ENCODE measurements at regions not wholly inside any gene's neighbourhood (a gene's known extent, or its start where the extent isn't known, plus 50 kb on each side); places are given as distances from the start of the nearest gene placed in this dataset.

DNA sequence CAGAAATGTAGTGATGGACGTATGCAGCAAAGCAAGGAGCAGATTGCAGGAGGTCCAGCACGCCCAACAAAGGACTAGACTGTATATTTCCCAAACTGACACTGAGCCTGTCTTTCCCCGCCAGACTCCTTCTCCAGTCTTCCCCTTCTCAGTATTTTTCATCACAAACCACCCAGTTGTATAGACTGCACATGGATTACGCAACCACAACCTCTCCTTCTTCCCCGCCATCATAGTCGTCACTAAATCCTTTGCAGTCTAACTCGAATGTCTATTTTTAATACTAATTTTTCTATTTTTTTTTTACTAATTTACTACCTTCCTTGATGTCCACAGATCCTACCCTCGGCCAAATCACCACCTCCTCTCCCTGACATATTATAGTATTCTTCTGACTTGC, 105.4 kb downstream of the MTNR1A start:
- TF ChIP-seq, protein P1, sequence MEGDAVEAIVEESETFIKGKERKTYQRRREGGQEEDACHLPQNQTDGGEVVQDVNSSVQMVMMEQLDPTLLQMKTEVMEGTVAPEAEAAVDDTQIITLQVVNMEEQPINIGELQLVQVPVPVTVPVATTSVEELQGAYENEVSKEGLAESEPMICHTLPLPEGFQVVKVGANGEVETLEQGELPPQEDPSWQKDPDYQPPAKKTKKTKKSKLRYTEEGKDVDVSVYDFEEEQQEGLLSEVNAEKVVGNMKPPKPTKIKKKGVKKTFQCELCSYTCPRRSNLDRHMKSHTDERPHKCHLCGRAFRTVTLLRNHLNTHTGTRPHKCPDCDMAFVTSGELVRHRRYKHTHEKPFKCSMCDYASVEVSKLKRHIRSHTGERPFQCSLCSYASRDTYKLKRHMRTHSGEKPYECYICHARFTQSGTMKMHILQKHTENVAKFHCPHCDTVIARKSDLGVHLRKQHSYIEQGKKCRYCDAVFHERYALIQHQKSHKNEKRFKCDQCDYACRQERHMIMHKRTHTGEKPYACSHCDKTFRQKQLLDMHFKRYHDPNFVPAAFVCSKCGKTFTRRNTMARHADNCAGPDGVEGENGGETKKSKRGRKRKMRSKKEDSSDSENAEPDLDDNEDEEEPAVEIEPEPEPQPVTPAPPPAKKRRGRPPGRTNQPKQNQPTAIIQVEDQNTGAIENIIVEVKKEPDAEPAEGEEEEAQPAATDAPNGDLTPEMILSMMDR (conservative IDR thresholded peaks at IDR 0.05; ENCODE audit: low read depth, low read length) = no peak

DNA sequence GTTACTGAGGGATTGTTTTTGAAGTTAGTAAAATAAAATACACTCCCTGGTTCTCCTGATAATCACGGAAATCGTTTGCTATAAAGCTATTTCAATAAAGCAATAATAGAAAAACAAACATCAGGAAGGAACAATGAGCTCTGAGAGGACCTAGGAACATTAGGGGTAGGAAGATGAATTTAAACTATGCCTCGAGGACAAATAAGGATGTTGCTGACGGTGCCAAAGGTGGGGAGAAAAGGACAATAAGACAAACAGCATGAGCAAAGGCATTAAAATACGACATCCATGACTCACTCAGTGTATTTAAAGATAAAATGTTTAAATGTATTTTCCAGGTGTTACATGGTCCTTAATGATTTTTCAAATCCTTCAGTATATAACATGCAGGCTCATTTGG, 110.3 kb downstream of the MTNR1A start:
- H3K4me3 ChIP-seq (ENCODE audit: low read length) = no peak overlapping the region
- TF ChIP-seq, protein P1 (conservative IDR thresholded peaks at IDR 0.05; ENCODE audit: low read depth, low read length) = no peak
- no peak for DNase-seq (ENCODE audit: low read depth)

More for the DNA sequence above, 105.4 kb downstream of the MTNR1A start:
- H3K4me3 ChIP-seq (ENCODE audit: low read length) = no peak overlapping the region
- DNase-seq (ENCODE audit: low read depth) = no peak

DNA sequence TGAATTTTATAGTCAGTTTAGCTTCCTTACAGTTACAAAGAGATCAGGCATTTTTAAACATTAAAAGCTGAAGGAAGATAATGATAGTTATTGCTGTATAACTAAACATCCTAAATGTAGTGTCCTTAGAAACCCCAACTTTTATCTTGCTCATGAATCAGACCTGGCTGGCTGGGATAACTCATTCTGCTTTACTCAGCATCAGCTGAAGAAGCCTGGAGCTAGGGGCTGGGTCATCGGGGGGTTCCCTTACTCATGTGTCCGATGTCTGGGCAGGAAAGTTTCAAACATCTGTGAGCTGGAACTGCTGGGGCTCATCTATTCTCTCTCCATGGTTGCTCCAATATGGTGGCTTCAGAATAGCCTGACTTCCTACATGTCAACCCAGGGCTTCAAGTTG, 113.9 kb downstream of the MTNR1A start:
- H3K4me3 ChIP-seq (ENCODE audit: low read length) = no peak overlapping the region
- TF ChIP-seq, protein P1 (conservative IDR thresholded peaks at IDR 0.05; ENCODE audit: low read depth, low read length) = no peak
- DNase-seq (ENCODE audit: low read depth) = no peak

DNA sequence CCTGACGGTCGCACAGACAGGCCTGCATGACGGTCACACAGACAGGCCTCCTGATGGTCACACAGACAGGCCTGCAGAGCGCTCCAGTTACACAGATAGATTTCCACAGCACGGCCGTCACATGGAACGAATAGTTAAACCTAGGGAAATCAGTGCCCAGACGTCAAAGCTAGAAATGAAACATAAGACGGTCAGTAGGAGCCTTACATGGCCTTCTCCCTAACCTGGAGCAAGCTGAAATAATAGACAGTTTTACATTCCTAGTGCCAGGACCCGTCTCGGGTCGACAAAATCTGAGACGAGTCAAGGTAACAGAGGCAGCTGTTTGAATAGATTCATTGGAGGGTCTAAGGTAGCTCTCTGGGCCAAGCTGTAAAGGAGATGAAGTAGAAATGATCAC, 126.9 kb downstream of the MTNR1A start:
- H3K4me3 ChIP-seq (ENCODE audit: low read length) = no peak overlapping the region
- TF ChIP-seq, protein P1 (conservative IDR thresholded peaks at IDR 0.05; ENCODE audit: low read depth, low read length) = no peak
- DNase-seq (ENCODE audit: low read depth) = no peak

DNA sequence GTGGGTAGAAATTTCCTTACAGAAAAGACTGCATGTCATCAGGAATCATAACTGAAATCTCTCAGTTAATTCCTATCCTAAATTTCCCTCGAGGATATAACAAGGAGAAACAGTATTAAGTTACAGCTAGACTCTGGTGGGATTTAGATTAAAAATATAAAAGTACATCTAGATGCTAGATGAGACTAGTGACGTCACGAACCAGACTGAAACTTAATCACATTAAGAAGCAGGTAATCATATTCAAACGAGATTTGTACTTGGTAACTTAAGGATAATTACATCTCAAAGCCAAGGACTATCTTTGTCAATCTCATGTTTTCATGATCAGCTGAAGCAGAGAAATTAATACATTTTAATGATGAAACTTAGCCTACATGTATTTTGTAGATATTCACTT, 130.6 kb downstream of the MTNR1A start:
- TF ChIP-seq, protein P1 (conservative IDR thresholded peaks at IDR 0.05; ENCODE audit: low read depth, low read length) = no peak
- DNase-seq (ENCODE audit: low read depth) = no peak
- H3K4me3 ChIP-seq (ENCODE audit: low read length) = no peak overlapping the region

DNA sequence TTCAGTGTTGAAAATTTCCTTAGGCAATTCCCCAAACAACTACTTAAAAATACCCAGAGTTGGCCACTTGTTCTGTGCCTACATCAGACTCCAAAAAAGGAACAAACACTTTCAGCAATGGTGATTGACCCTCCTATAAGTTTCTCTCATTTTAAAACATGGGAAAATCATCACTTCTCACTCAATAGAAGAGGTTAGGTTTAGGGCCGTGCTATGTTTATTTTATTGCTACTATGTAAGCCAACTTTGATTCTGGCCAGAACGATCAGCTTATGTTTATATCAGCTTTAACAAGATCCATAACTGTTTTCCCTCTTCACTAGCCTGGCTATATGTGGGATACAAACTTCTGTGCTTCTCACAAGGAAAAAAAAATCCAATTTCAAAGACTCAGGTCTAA, 133.1 kb downstream of the MTNR1A start:
- no peak for DNase-seq (ENCODE audit: low read depth)
- no peak overlapping the region for H3K4me3 ChIP-seq (ENCODE audit: low read length)
- TF ChIP-seq, protein P1 (conservative IDR thresholded peaks at IDR 0.05; ENCODE audit: low read depth, low read length) = no peak

DNA sequence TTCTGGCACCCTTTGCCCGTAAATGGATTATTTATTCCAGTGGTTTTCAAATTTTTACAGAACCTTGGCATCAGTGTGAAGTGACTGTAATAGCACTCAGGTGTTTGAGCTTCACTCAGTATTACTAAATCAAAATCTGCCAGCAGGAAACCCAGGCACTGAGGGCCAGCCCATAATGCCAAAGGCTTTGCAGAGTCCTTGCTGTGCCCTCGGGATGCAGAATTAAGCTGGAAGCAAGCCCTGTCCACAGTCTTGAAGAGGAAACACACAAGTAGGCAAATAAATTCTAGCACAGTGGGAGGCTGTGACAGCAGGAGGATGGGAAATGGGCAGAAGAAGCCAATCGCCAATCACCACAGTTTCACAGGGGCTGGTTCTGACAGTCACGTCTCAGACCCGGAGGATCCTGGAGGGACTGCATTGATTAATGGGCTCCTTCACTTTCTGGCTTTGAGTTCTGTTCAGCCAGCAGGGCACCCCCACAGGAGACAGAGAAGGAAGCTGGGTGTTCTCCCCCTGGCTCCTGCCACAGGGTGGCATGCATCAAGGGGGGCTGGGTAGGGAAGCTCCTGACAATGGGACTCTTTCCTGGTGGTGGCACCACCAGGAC, 138.8 kb downstream of the MTNR1A start:
- no peak for DNase-seq (ENCODE audit: low read depth)
- H3K4me3 ChIP-seq (ENCODE audit: low read length) = no peak overlapping the region
- TF ChIP-seq, protein P1 (conservative IDR thresholded peaks at IDR 0.05; ENCODE audit: low read depth, low read length) = no peak

All from retinal pigment epithelial cell (primary cell).